Keratinocyte (primary cell): ENCODE measurements at regions not wholly inside any gene's neighbourhood (a gene's known extent, or its start where the extent isn't known, plus 50 kb on each side); places are given as distances from the start of the nearest gene placed in this dataset.

Experiments used
- EZH2 ChIP-seq: IDR thresholded peaks from one replicate; pipeline ENCODE4 v1.6.1; 2012; ENCODE audit warnings: inconsistent platforms, mild to moderate bottlenecking, low read length, moderate library complexity
- TF ChIP-seq, protein P1 (sequence below), 3 experiments: IDR thresholded peaks in 1 of 3; conservative IDR thresholded peaks in 1 of 3; optimal IDR thresholded peaks in 1 of 3; 2 replicates in 2 of 3; 3 replicates in 1 of 3; pipeline versions ENCODE3 to v1.5.1; 2011; ENCODE audit warnings: low read length in 3 of 3, mild to moderate bottlenecking in 3 of 3, moderate library complexity in 2 of 3, control low read depth in 1 of 3, inconsistent platforms in 1 of 3; ENCODE audit not compliant: insufficient read depth in 2 of 3; ENCODE audit errors: extremely low read depth in 1 of 3

DNA sequence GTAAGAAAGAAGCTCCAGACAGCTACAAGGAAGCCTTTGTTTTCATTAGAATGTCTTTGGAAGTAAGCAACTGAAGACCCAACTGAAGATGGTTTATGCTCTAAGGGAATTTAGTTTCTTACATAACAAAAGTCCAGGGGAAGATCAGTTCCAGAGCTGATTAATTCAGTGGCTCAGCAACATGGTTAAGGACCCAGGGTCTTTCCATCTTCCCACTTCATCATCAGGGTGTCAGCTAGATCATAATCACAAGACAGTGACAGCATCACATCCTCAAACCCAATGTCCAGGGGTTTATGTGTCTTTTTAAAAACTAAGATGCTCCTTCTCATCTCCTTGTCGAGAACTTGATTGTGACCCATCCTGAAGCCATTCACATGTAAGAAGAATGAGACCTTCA lies 119.7 kb upstream of the PRDM1 start:
- TF ChIP-seq, protein P1, sequence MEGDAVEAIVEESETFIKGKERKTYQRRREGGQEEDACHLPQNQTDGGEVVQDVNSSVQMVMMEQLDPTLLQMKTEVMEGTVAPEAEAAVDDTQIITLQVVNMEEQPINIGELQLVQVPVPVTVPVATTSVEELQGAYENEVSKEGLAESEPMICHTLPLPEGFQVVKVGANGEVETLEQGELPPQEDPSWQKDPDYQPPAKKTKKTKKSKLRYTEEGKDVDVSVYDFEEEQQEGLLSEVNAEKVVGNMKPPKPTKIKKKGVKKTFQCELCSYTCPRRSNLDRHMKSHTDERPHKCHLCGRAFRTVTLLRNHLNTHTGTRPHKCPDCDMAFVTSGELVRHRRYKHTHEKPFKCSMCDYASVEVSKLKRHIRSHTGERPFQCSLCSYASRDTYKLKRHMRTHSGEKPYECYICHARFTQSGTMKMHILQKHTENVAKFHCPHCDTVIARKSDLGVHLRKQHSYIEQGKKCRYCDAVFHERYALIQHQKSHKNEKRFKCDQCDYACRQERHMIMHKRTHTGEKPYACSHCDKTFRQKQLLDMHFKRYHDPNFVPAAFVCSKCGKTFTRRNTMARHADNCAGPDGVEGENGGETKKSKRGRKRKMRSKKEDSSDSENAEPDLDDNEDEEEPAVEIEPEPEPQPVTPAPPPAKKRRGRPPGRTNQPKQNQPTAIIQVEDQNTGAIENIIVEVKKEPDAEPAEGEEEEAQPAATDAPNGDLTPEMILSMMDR (optimal IDR thresholded peaks at IDR 0.05 in 1 of 3, IDR thresholded peaks at IDR 0.05 in 1 of 3, conservative IDR thresholded peaks at IDR 0.05 in 1 of 3; ENCODE audit: extremely low read depth in 1 of 3, insufficient read depth in 2 of 3, low read length in 3 of 3) = no peak
- TF ChIP-seq EZH2 = no peak
